ENCODE measurements at regions not wholly inside any gene's neighbourhood (a gene's known extent, or its start where the extent isn't known, plus 50 kb on each side); places are given as distances from the start of the nearest gene placed in this dataset.
A peak's percentile ranks its signal among the peaks of the same experiment; 100 is the strongest.

DNA sequence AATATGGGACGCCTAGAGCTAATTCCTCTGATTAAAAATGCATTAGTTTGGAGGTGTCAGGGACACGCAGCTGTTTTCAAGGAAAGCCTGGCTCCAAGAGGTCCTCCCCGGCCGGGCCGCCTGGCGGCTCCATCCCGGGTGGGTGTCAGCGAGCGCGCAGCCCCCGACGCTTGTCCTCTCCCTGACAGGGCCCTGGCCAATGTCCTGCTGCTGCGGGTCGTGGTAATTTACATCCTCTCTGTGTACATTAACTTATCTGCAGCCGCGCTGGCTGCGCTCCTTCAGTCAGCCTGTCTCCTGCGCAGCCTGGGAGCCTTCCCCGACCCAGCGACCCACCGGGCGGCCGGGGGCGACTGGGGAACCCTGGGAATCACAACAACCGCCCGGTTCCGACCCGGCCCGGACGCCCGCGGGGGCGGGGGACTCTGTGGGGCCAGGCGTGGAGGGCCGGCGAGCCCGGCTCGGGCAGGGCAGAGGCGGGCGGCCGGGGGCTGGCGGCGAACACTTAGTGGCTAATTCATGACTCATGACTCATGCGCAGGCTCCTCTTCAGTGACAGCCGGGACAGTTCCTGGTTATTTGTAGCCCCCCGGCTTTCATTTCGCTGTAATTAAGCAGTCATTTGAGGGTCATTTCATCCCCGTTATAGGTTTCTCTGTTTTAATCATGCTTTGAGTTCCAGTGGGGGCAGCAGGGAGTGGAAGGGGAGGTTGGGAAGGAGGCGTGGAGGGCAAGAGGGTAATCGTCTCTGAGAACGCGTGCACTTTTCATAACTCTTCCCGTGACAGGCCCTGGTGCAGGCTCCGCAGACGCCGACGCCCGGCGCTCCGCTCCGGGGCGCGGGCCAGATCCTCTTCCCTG lies 141.9 kb upstream of the CTAGE1 start:
- H3K27me3 ChIP-seq, result no peaks in the 10 kb centered on the region
- H3K9me3 ChIP-seq, result no peaks in the 10 kb centered on the region
- peak; percentile 66 for DNase-seq
- H3K4me1 ChIP-seq, result peaks cover 6 to 12% of the 10 kb centered on the region in 2 donors
- H3K4me3 ChIP-seq (replicated peaks in 1 of 3), result peak overlapping the region; percentile 40 to 65 (median 56)
- no peaks in the 10 kb centered on the region for H3K36me3 ChIP-seq
- 3 to 7% methylated on average over 44 to 46 of the region's 63 CpGs for WGBS, 2 donors
- intact Hi-C loops (cut with DNase I), result loop anchor here (5.0 to 10.0 kb wide), 4 partner anchors 55 to 387 kb away; no protein-coding TSS in a partner anchor
- TF ChIP-seq, protein P1, sequence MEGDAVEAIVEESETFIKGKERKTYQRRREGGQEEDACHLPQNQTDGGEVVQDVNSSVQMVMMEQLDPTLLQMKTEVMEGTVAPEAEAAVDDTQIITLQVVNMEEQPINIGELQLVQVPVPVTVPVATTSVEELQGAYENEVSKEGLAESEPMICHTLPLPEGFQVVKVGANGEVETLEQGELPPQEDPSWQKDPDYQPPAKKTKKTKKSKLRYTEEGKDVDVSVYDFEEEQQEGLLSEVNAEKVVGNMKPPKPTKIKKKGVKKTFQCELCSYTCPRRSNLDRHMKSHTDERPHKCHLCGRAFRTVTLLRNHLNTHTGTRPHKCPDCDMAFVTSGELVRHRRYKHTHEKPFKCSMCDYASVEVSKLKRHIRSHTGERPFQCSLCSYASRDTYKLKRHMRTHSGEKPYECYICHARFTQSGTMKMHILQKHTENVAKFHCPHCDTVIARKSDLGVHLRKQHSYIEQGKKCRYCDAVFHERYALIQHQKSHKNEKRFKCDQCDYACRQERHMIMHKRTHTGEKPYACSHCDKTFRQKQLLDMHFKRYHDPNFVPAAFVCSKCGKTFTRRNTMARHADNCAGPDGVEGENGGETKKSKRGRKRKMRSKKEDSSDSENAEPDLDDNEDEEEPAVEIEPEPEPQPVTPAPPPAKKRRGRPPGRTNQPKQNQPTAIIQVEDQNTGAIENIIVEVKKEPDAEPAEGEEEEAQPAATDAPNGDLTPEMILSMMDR (IDR thresholded peaks at IDR 0.05), result peak in 4 of 6 experiments; percentile 9 to 30 (median 14)
- no peak for TF ChIP-seq POLR2A (IDR thresholded peaks at IDR 0.05)
- H3K27ac ChIP-seq, result peak overlapping the region; percentile 68 to 75 (median 71)

DNA sequence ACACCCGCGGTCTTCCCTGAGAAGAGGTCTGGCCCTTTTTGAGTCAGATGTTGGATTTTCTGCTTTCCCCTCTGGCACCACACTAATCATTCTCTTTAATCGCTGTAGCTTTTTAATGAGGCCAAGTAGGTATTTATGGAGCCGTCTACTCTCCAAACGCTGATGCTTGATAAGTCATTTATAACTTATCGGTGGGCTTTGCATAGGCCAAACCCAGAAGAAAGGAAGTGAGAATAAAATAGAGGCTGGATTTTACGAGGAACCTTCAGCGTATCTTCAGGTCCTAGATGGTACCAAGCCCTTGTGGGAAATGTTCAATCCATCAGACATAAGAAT lies 142.5 kb upstream of the CTAGE1 start:
- WGBS, 2 donors, result 48 to 52% methylated on average over 8 of the region's 8 CpGs
- H3K27ac ChIP-seq, result peak overlapping the region; percentile 68 to 75 (median 71)
- intact Hi-C loops (cut with DNase I), result loop anchor here (10.0 kb wide), 1 partner anchor 225 kb away; no protein-coding TSS in a partner anchor

DNA sequence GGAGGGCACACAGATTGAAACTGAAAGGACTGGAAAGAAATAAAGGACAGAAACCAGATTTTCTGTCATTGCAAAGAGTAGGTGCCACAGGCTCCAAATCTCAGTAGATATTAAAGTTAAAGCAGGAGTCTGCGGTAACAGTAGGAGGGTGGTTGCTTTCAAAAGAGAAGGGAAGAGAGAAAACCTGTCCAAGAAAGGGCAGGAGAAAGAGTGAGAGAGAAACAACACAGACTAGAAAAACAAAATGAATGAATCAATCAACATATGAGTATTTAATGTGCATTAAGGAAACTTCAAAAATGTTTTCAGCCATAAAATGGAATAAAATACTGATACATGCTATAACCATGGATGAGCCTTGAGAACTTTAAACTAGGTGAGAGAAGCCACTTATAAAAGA lies 143.1 kb upstream of the CTAGE1 start:
- H3K27ac ChIP-seq, result peak overlapping the region in 2 of 3 donors; percentile 68 to 75
- 90 to 98% methylated on average over 1 of the region's 1 CpG for WGBS, 2 donors
- no peaks in the 10 kb centered on the region for H3K36me3 ChIP-seq
- peaks cover 6 to 12% of the 10 kb centered on the region in 2 donors for H3K4me1 ChIP-seq
- no peak for TF ChIP-seq POLR2A (IDR thresholded peaks at IDR 0.05)
- TF ChIP-seq, protein P1 (IDR thresholded peaks at IDR 0.05), result no peak
- no peak for DNase-seq
- intact Hi-C loops (cut with DNase I), result loop anchor here (10.0 kb wide), 1 partner anchor 226 kb away; no protein-coding TSS in a partner anchor
- H3K9me3 ChIP-seq, result no peaks in the 10 kb centered on the region
- H3K4me3 ChIP-seq (replicated peaks in 1 of 3), result no peak overlapping the region
- no peaks in the 10 kb centered on the region for H3K27me3 ChIP-seq

More for the DNA sequence above, 142.5 kb upstream of the CTAGE1 start:
- no peak for TF ChIP-seq POLR2A (IDR thresholded peaks at IDR 0.05)
- TF ChIP-seq, protein P1 (IDR thresholded peaks at IDR 0.05), result no peak
- Histone ChIP-seq H3K27me3 (no peaks in the 10 kb centered on the region), H3K36me3 (no peaks in the 10 kb centered on the region), H3K9me3 (no peaks in the 10 kb centered on the region), H3K4me3 (replicated peaks in 1 of 3) (peak overlapping the region; percentile 40 to 65 (median 56)), H3K4me1 (peaks cover 6 to 12% of the 10 kb centered on the region in 2 donors)
- no peak for DNase-seq

DNA sequence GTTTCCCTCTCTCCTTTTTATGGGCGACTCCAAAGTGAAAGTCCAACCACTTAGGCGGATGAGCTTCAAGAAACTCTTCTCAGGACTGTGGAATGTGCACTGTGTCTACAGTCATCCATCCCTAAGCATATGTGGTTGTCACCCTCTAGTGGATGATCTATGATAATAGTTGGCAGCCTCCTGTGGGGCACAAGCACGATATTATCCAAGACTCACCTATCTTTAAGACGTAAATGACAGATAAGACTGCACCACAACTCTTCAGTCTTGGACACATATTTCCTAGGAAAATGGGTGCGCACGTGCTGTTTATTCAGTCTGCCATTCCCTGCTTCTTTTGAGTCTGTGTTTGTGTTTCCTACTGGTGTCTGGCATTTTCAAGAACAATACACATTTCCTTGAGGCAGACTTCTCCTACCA lies 145.5 kb upstream of the CTAGE1 start:
- WGBS, 2 donors, result 7 to 8% methylated on average over 6 of the region's 6 CpGs
- no peak overlapping the region for H3K4me3 ChIP-seq (replicated peaks in 1 of 3)
- H3K27ac ChIP-seq, result no peak overlapping the region
- no peaks in the 10 kb centered on the region for H3K27me3 ChIP-seq
- peak; percentile 45 to 47 for DNase-seq
- peaks cover 0 to 12% of the 10 kb centered on the region in 2 donors for H3K4me1 ChIP-seq
- H3K36me3 ChIP-seq, result no peaks in the 10 kb centered on the region
- TF ChIP-seq, protein P1 (IDR thresholded peaks at IDR 0.05), result peak; percentile 35 to 97 (median 82)
- TF ChIP-seq POLR2A (IDR thresholded peaks at IDR 0.05), result no peak
- intact Hi-C loops (cut with DNase I), result loop anchor here (10.0 kb wide), 1 partner anchor 228 kb away; no protein-coding TSS in a partner anchor
- H3K9me3 ChIP-seq, result no peaks in the 10 kb centered on the region

DNA sequence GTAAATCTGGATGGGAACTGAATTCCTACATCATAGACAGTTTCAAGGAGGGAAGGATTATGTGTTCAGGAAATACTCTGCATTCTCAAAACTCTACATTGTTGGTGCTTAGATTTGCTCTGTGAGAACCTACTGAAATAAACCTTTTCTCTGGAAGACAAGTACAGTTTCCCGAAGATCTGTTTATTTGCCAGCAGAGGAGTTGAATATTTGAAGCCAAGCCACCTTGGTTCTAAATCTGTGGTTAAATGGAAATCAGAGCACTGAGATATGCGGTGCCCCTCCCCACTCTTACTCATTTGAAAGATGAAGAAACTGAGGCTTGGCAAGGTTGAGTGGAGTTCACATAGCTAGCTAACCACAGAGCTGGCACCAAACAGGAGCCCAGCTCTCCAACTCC lies 146.3 kb upstream of the CTAGE1 start:
- Histone ChIP-seq H3K27ac (no peak overlapping the region), H3K4me1 (peaks cover 0 to 9% of the 10 kb centered on the region in 2 donors), H3K27me3 (no peaks in the 10 kb centered on the region), H3K36me3 (no peaks in the 10 kb centered on the region), H3K4me3 (replicated peaks in 1 of 3) (no peak overlapping the region), H3K9me3 (no peaks in the 10 kb centered on the region)
- 76 to 80% methylated on average over 2 of the region's 2 CpGs for WGBS, 2 donors
- TF ChIP-seq, protein P1 (IDR thresholded peaks at IDR 0.05), result no peak
- no peak for TF ChIP-seq POLR2A (IDR thresholded peaks at IDR 0.05)
- intact Hi-C loops (cut with DNase I), result loop anchor here (10.0 kb wide), 1 partner anchor 229 kb away; no protein-coding TSS in a partner anchor
- no peak for DNase-seq
